ENCODE measurements at regions not wholly inside any gene's neighbourhood (a gene's known extent, or its start where the extent isn't known, plus 50 kb on each side); places are given as distances from the start of the nearest gene placed in this dataset.

DNA sequence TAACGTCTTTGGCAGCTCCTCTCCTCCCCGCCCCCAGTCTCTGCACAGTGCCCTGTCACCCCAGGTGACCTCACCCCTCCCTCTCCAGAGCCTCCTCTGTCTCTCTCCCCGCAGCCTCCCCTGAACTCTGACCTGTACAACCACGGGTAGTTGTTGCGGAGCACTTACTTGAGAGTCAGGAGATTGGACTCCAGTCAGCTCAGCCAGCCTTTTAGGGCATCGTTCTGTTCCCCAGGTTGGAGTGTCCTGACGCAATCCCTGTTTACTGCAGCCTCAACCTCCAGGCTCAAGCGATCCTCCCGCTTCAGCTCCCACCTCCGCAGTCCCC is 177.7 kb downstream of the UACA start:
- Mint-ChIP-seq H3K9me3 (no peaks in the 10 kb centered on the region), H3K4me3 (ENCODE audit: low read depth) (peak overlapping the region; percentile 40), H3K36me3 (ENCODE audit: low read depth) (no peaks in the 10 kb centered on the region), H3K27ac (no peak overlapping the region), H3K4me1 (ENCODE audit: low read depth) (peaks cover 16% of the 10 kb centered on the region), H3K27me3 (ENCODE audit: low read depth) (peaks cover 21% of the 10 kb centered on the region)
- intact Hi-C loops (cut with micrococcal nuclease): no loop called here
- no peak for DNase-seq (ENCODE audit: low spot score)

DNA sequence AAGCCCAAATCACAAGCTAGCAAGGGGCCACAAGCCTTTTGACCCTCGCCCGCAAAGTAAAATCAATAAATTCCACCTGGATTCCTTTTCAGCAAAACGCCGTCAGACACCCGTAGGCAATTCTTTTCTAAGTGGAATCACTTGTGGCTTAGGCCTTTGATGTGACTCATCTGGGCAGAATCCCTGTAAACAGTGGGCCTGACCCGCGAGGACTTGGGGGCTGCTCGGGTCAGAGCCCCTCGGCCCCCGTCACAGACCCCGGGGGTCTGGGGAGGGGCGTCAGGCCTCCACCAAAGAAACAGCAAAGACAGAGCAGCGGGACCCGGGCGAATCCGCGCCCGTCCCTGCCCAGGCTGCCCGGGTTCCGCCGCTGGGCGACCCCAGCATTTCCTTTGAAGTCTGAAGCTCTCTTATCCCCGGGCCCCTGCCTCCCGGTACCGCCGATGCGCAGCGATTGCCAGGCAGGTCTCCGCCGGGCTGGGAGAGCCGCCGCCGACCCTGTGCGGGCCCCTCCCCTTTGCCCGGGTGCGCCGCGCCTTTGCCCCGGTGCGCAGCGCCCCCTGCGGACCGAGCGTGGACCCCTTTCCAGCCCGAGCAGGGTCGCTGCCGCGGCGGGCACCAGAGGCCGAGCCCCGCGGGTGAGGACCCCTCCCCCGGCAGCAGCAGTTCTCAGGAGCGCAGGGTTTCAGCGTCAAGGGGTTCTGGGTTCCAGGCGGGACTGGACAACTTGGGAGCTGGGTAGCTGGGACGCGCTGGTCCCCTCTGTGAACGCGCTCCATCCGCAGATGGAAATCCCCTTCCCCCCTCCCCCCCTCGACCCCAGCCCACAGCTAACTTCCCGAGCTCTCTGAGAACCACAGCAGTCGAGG is 178.3 kb downstream of the UACA start:
- Mint-ChIP-seq H3K27ac (no peak overlapping the region), H3K9me3 (no peaks in the 10 kb centered on the region), H3K4me1 (ENCODE audit: low read depth) (peaks cover 16% of the 10 kb centered on the region), H3K4me3 (ENCODE audit: low read depth) (no peak overlapping the region), H3K36me3 (ENCODE audit: low read depth) (no peaks in the 10 kb centered on the region), H3K27me3 (ENCODE audit: low read depth) (peaks cover 21% of the 10 kb centered on the region)
- intact Hi-C loops (cut with micrococcal nuclease): no loop called here
- DNase-seq (ENCODE audit: low spot score): no peak

DNA sequence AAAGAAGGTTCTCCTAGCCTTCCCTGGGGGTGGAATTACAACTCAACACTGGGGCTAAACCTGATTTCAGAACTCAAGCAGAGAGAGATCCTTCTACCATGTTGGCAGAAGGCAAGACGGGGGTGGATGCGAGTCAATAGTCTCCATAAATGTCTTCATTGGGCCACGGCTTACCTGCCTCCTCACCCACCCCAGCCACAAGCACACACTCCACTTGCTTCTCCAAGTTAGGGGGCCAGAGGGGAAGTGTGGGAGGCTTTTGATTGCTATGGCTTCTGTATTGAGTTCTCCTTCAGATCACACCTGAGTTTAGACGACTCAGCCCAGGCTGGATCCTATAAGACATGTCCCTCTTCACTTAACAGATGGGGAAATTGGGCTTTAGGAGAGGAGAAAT is 178.9 kb downstream of the UACA start:
- peaks cover 26% of the 10 kb centered on the region for H3K27me3 Mint-ChIP-seq (ENCODE audit: low read depth)
- H3K27ac Mint-ChIP-seq: no peak overlapping the region
- no peaks in the 10 kb centered on the region for H3K9me3 Mint-ChIP-seq
- no peak overlapping the region for H3K4me3 Mint-ChIP-seq (ENCODE audit: low read depth)
- intact Hi-C loops (cut with micrococcal nuclease): no loop called here
- H3K36me3 Mint-ChIP-seq (ENCODE audit: low read depth): no peaks in the 10 kb centered on the region
- peaks cover 13% of the 10 kb centered on the region for H3K4me1 Mint-ChIP-seq (ENCODE audit: low read depth)
- no peak for DNase-seq (ENCODE audit: low spot score)

DNA sequence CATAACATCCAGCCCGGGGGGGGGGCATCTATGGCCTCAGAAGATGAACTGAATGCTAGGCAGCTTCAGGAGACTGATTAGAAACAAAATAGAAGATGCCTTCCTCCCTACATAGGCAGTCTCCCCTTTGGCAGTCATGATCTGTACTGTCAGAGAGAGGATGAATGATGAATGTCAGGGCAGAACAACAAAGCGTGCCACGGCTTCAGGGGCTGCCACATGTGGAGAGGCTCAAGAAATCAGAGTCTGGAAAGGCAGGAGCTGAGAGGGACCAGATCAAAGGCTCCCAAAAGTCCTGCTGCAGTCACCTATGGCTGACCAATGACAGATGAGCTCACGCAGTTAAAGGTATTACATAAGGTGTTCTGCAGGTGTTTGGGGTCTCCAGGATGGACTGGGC is 180.4 kb downstream of the UACA start:
- Mint-ChIP-seq H3K4me1 (ENCODE audit: low read depth) (peaks cover 2% of the 10 kb centered on the region), H3K27me3 (ENCODE audit: low read depth) (peaks cover 30% of the 10 kb centered on the region), H3K27ac (no peak overlapping the region), H3K4me3 (ENCODE audit: low read depth) (no peak overlapping the region), H3K9me3 (no peaks in the 10 kb centered on the region), H3K36me3 (ENCODE audit: low read depth) (no peaks in the 10 kb centered on the region)
- DNase-seq (ENCODE audit: low spot score): no peak
- intact Hi-C loops (cut with micrococcal nuclease): no loop called here

DNA sequence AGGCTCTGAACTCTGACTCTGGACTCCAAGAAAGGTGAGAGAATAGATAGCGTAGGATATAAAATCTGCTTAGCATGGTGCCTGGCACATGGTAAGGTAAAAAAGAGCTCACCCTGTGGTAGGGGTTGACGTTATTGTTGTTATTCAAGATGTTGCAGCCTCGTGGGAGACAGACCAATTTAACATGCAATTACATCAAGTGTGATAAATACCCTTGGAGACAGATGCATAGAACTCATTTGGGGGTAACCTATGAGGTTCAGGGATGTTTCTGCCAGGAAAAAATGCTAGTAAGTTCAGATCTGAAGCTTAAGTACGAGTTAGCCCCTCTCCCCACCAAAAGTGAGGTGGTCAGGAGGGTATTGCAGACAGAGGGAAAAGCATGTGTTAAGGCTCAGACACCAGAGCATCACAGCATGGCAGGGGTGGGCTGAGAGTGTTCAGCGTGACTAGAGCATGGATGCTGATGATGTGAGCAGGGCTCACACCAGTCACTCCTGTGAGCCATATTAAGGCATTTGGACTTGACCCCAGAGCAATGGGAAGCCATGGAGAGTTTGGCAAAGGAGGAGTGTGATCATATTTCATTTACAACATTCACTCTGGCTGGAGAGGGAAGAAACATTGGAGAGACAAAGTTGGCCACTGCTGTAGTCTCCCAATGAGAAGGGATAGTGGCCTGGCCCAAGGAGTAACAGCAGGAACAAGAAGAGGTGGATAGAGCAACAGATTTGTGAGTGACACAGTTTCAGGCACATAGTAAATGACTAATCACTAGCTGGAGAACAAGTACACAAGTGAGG is 181.0 kb downstream of the UACA start:
- Mint-ChIP-seq H3K9me3 (no peaks in the 10 kb centered on the region), H3K27me3 (ENCODE audit: low read depth) (peaks cover 30% of the 10 kb centered on the region), H3K27ac (no peak overlapping the region), H3K4me1 (ENCODE audit: low read depth) (peaks cover 2% of the 10 kb centered on the region), H3K36me3 (ENCODE audit: low read depth) (no peaks in the 10 kb centered on the region), H3K4me3 (ENCODE audit: low read depth) (no peak overlapping the region)
- intact Hi-C loops (cut with micrococcal nuclease): no loop called here
- DNase-seq (ENCODE audit: low spot score): no peak

DNA sequence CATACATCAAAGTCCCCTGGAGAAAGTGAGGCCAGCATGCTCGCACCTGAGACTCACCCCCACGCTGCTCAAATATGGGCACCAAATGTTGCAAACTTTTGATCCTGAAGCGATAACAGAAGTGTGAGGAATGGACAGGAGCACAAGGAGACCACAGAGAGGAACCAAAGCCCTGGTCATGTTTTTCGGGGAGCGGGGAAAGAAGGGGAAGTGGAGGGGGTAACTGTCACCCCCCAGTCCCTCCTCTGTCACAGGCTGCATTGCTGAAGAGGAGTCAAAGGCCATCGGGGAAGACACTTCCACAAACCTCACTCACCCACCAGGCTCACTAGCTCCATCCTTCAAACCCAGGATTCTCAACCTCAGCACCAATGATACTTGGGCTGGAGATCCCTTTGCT is 182.4 kb downstream of the UACA start:
- intact Hi-C loops (cut with micrococcal nuclease): no loop called here

DNA sequence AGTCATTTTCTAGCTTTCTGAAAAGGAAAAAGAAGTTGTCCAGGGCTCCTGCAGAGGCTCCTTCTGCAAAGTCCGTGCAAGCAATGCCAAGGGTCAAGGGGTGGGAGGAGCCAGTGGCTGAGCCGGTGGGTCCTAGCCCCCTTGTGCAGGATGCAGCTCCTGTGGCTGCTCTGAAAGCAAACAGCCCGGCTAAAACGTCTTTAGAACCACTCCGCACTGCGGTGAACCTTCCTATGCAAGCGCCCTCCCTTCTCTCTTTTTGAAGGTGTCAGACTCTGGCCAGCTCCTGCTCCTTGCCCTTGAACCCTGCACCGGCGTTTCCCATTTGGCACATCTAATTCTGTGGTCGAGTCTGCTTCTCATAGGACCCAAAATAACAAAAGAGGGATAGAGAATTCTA is 183.1 kb downstream of the UACA start:
- no peak overlapping the region for H3K4me3 Mint-ChIP-seq (ENCODE audit: low read depth)
- no peak overlapping the region for H3K27ac Mint-ChIP-seq
- intact Hi-C loops (cut with micrococcal nuclease): no loop called here

More for the DNA sequence above, 182.4 kb downstream of the UACA start:
- no peak for DNase-seq (ENCODE audit: low spot score)
- Mint-ChIP-seq H3K36me3 (ENCODE audit: low read depth) (no peaks in the 10 kb centered on the region), H3K9me3 (no peaks in the 10 kb centered on the region), H3K27ac (no peak overlapping the region), H3K4me1 (ENCODE audit: low read depth) (peaks cover 8% of the 10 kb centered on the region), H3K27me3 (ENCODE audit: low read depth) (peaks cover 28% of the 10 kb centered on the region), H3K4me3 (ENCODE audit: low read depth) (no peak overlapping the region)

DNA sequence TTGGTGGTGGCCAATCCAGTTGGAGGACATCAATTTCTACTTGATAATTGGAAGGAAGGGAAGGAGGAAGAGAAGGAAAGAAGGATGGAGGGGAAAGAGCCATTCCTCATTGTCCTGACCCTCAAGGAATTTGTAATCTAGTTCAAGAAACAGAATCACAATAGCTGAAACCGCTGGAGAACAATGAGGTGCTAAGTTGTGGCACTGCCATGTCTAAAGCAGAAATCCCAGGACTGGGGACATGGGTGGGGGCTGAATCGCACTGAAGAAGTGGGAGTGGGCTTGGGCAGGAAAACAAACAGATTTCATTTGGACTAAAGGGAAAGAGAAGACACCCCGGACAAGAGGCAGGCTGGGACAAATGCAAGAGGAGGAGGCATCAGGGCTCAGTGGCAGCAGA is 183.6 kb downstream of the UACA start:
- no peak for DNase-seq (ENCODE audit: low spot score)
- H3K9me3 Mint-ChIP-seq: no peaks in the 10 kb centered on the region
- H3K27me3 Mint-ChIP-seq (ENCODE audit: low read depth): peaks cover 29% of the 10 kb centered on the region
- H3K4me3 Mint-ChIP-seq (ENCODE audit: low read depth): no peak overlapping the region
- peaks cover 13% of the 10 kb centered on the region for H3K4me1 Mint-ChIP-seq (ENCODE audit: low read depth)
- H3K36me3 Mint-ChIP-seq (ENCODE audit: low read depth): no peaks in the 10 kb centered on the region
- H3K27ac Mint-ChIP-seq: no peak overlapping the region
- intact Hi-C loops (cut with micrococcal nuclease): no loop called here

More for the DNA sequence above, 183.1 kb downstream of the UACA start:
- peaks cover 29% of the 10 kb centered on the region for H3K27me3 Mint-ChIP-seq (ENCODE audit: low read depth)
- peaks cover 13% of the 10 kb centered on the region for H3K4me1 Mint-ChIP-seq (ENCODE audit: low read depth)
- no peaks in the 10 kb centered on the region for H3K9me3 Mint-ChIP-seq
- no peak for DNase-seq (ENCODE audit: low spot score)
- no peaks in the 10 kb centered on the region for H3K36me3 Mint-ChIP-seq (ENCODE audit: low read depth)

DNA sequence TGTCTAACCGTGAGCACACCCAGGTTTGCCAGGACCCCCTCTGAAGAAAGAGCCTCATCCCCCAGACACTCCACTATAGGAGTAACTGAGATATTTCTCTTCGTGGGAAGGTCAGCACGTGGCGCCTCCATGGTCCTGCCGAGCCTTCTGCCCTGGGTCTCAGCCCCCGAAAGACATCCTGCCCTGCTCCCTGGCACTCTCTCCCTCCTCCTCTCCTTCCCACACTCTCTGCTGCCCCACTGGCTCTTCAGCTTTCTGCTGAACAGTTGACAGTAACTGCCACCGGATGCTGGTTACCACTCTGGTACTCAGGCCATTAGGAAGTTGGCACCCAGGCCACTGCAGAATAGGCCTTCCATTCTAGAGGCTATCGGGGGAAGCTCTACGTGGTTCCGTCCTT is 185.2 kb downstream of the UACA start:
- H3K36me3 Mint-ChIP-seq (ENCODE audit: low read depth): peaks cover 4% of the 10 kb centered on the region
- H3K4me3 Mint-ChIP-seq (ENCODE audit: low read depth): no peak overlapping the region
- H3K27ac Mint-ChIP-seq: no peak overlapping the region
- H3K4me1 Mint-ChIP-seq (ENCODE audit: low read depth): peaks cover 13% of the 10 kb centered on the region
- H3K27me3 Mint-ChIP-seq (ENCODE audit: low read depth): peaks cover 24% of the 10 kb centered on the region
- intact Hi-C loops (cut with micrococcal nuclease): no loop called here
- peaks cover 7% of the 10 kb centered on the region for H3K9me3 Mint-ChIP-seq
- DNase-seq (ENCODE audit: low spot score): no peak

DNA sequence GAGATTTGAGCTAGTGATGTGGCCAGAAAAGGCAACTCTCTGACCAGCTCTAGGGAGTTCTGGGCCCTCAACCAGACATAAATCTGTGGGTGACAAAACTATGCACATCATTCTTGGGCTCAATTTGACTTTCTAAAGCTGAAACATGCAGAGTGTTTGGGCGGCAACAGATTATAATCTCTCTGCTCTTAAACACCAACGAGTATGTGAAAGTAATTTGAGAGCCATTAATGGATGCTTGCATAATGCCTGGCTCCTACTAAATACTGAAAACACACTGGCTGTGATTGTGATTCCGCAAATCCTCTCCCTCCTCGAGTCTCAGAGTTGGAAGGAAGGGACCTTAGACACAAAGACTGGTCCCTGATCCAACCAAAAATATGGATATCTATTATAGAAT is 186.7 kb downstream of the UACA start:
- Mint-ChIP-seq H3K9me3 (peaks cover 12% of the 10 kb centered on the region), H3K36me3 (ENCODE audit: low read depth) (peaks cover 9% of the 10 kb centered on the region), H3K4me3 (ENCODE audit: low read depth) (no peak overlapping the region), H3K4me1 (ENCODE audit: low read depth) (peaks cover 13% of the 10 kb centered on the region), H3K27me3 (ENCODE audit: low read depth) (peaks cover 32% of the 10 kb centered on the region), H3K27ac (no peak overlapping the region)
- intact Hi-C loops (cut with micrococcal nuclease): no loop called here
- DNase-seq (ENCODE audit: low spot score): no peak

DNA sequence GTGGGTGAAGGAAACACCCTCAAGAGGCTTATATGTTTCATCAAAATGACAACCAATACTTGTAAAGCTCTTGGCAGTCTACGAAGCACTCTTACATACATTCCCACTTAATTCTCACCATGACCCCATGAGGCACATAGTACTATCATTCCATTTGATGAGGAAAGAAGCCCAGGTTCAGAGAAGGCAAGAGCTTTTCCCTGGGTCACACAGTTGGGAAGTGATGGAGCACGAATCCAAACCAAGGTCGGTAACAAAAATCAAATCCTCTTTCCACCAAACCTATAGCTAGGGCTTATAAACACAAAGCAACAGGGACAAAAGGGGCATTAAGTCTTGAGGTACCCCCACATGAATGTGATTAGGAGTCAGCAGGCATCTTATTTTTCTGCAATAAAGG is 187.1 kb downstream of the UACA start:
- Mint-ChIP-seq H3K27ac (no peak overlapping the region), H3K4me3 (ENCODE audit: low read depth) (no peak overlapping the region), H3K36me3 (ENCODE audit: low read depth) (peaks cover 9% of the 10 kb centered on the region), H3K9me3 (peaks cover 12% of the 10 kb centered on the region), H3K27me3 (ENCODE audit: low read depth) (peaks cover 32% of the 10 kb centered on the region), H3K4me1 (ENCODE audit: low read depth) (peaks cover 13% of the 10 kb centered on the region)
- intact Hi-C loops (cut with micrococcal nuclease): no loop called here
- no peak for DNase-seq (ENCODE audit: low spot score)

DNA sequence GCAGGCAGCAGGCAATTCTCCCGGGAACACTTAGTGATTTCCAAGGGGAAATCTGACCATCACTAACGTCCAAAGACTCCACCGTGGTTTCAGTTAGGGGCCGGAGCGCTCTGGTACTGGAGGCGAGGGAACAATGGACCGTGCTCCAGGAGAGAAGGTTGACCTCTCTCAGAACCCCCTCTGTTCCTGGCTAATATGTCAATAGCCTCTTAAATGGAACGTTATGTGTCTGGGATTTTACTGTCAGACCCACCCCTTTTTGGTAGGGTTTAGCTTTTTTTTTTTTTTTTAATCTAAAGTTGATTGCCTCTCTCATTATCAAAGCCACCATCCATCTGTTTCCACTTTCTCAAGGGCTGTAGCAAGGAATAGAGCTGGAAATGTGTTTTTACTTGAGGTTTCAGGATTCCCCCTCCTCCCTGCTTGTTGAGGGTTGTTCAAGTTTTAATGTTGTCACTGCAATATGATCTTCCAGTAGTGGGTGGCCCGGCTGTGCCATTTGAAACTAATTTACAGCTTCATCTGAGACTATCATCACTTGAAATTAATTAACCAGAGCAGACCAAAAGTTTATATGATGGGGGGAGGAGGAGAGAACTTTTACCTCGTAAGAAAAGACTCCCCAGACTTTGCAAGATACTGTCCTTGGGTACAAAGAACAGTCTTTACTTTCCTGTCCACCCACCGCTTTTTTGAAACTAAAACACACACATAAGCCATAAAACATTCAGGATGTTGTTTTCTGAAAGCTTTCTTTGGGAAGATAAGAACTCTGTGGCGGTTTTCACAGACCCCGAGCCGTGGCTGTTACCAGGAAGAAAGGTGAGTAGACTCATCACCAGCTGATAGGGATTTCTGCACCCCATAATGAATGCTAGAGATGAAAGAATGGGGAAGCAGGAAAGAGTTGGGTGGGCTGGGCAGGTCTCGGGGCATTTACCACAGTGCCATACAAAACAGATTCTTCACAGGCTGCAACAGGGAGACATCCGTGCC is 187.8 kb downstream of the UACA start:
- no peak for DNase-seq (ENCODE audit: low spot score)
- intact Hi-C loops (cut with micrococcal nuclease): no loop called here
- H3K4me1 Mint-ChIP-seq (ENCODE audit: low read depth): peaks cover 13% of the 10 kb centered on the region
- H3K36me3 Mint-ChIP-seq (ENCODE audit: low read depth): peaks cover 9% of the 10 kb centered on the region
- H3K9me3 Mint-ChIP-seq: peaks cover 12% of the 10 kb centered on the region
- no peak overlapping the region for H3K27ac Mint-ChIP-seq
- H3K27me3 Mint-ChIP-seq (ENCODE audit: low read depth): peaks cover 32% of the 10 kb centered on the region
- H3K4me3 Mint-ChIP-seq (ENCODE audit: low read depth): no peak overlapping the region

Measured in activated T-helper 2 cell treated with anti-CD3 and anti-CD28 coated beads, Interferon-gamma antibody, Interleukin-2, Interleukin-4, amounts not matched to agents 10 μg/mL and 5 μg/mL and 100 μg/mL, durations not matched to agents 14 hours and 24 hours and 36 hours (primary cell).